Astrocyte of the cerebellum (primary cell): ENCODE measurements at regions not wholly inside any gene's neighbourhood (a gene's known extent, or its start where the extent isn't known, plus 50 kb on each side); places are given as distances from the start of the nearest gene placed in this dataset.

Experiments used
- DNase-seq: peaks from one replicate; pipeline ENCODE4 v3.0.0-alpha.2; 2011; ENCODE audit warnings: low read depth
- H3K4me3 ChIP-seq: 2 replicates; pipeline ENCODE4 v1.5.1; 2011; ENCODE audit warnings: mild to moderate bottlenecking, low read depth, low read length, moderate library complexity
- CTCF ChIP-seq: IDR thresholded peaks from 2 replicates; pipeline ENCODE4 v1.5.1; 2012; ENCODE audit warnings: low read length, low read depth, moderate library complexity, mild to moderate bottlenecking; ENCODE audit errors: missing control alignments
- in situ Hi-C: cut with HindIII; loops from 2 replicates; pipeline ENCODE4 v1.10.0; 2017; ENCODE audit warnings: low sequenced_read_pairs

- no peak overlapping the region for H3K4me3 ChIP-seq
- TF ChIP-seq CTCF: no peak
- DNase-seq: no peak
- in situ Hi-C loops: no loop called here
Measured at GRCh38 chr13:88068975-88069374, 397.8 kb downstream of the SLITRK5 start.

GRCh38 chr13:88071371-88071770 is 400.2 kb downstream of the SLITRK5 start:
- in situ Hi-C loops: no loop called here
- DNase-seq: no peak

GRCh38 chr13:88074794-88075510 is 403.8 kb downstream of the SLITRK5 start:
- no peak overlapping the region for H3K4me3 ChIP-seq
- no peak for DNase-seq
- in situ Hi-C loops: no loop called here
- no peak for TF ChIP-seq CTCF

More at GRCh38 chr13:88071371-88071770, 400.2 kb downstream of the SLITRK5 start:
- no peak overlapping the region for H3K4me3 ChIP-seq
- no peak for TF ChIP-seq CTCF

- in situ Hi-C loops: no loop called here
- TF ChIP-seq CTCF: no peak
- DNase-seq: no peak
- H3K4me3 ChIP-seq: no peak overlapping the region
Measured at GRCh38 chr13:88085036-88085435, 413.9 kb downstream of the SLITRK5 start.

- TF ChIP-seq CTCF: no peak
Measured at GRCh38 chr13:88086577-88086976, 415.4 kb downstream of the SLITRK5 start.

GRCh38 chr13:88097541-88097940 is 426.4 kb downstream of the SLITRK5 start:
- TF ChIP-seq CTCF: no peak
- H3K4me3 ChIP-seq: no peak overlapping the region
- in situ Hi-C loops: no loop called here
- no peak for DNase-seq

More at GRCh38 chr13:88086577-88086976, 415.4 kb downstream of the SLITRK5 start:
- in situ Hi-C loops: no loop called here
- no peak overlapping the region for H3K4me3 ChIP-seq
- no peak for DNase-seq
